Common myeloid progenitor, CD34-positive (primary cell): ENCODE measurements at regions not wholly inside any gene's neighbourhood (a gene's known extent, or its start where the extent isn't known, plus 50 kb on each side); places are given as distances from the start of the nearest gene placed in this dataset.

Experiments
- CTCF ChIA-PET: fragments of 350-600 bp; sonication (Branson Sonifier 250); formaldehyde crosslinking; loops from one replicate; lab custom pipeline; 2021; ENCODE audit warnings: antibody characterized with exemption; lab: Charles Lee
- POLR2A ChIA-PET: fragments of 350-600 bp; sonication (Branson Sonifier 250); formaldehyde crosslinking; loops from one replicate; lab custom pipeline; 2021; ENCODE audit warnings: antibody characterized with exemption; lab: Charles Lee
- DNase-seq, 3 donors: peaks; one replicate each; pipeline versions ENCODE4 v3.0.0 to v3.0.0-alpha.2; 2013
- H3K27ac ChIP-seq, 2 experiments: 1 replicate in 1 of 2; 2 replicates in 1 of 2; pipeline ENCODE4 v1.7.0; 2013; ENCODE audit warnings: inconsistent platforms in 2 of 2, low read length in 2 of 2, mild to moderate bottlenecking in 2 of 2, low read depth in 1 of 2, moderate library complexity in 1 of 2; ENCODE audit not compliant: severe bottlenecking in 2 of 2, insufficient read depth in 1 of 2, poor library complexity in 1 of 2
- H3K27me3 ChIP-seq, 5 experiments: replicated peaks in 2 of 5; 1 replicate in 3 of 5; 2 replicates in 2 of 5; pipeline versions ENCODE4 v1.6.1 to v1.7.0; 2013; ENCODE audit warnings: low read length in 4 of 5, mild to moderate bottlenecking in 2 of 5, moderate library complexity in 2 of 5, inconsistent platforms in 1 of 5; ENCODE audit not compliant: insufficient read depth in 5 of 5, control insufficient read depth in 4 of 5
- H3K36me3 ChIP-seq, 4 experiments: 1 replicate in 2 of 4; 2 replicates in 2 of 4; pipeline versions ENCODE4 v1.6.1 to v1.7.0; 2013; ENCODE audit warnings: low read length in 3 of 4, control low read depth in 1 of 4, mild to moderate bottlenecking in 1 of 4; ENCODE audit not compliant: control insufficient read depth in 4 of 4, insufficient read depth in 4 of 4
- H3K4me1 ChIP-seq, 4 experiments: 1 replicate in 3 of 4; 2 replicates in 1 of 4; pipeline versions ENCODE4 v1.6.1 to v1.7.1; 2013; ENCODE audit warnings: low read length in 3 of 4, mild to moderate bottlenecking in 3 of 4, control low read depth in 1 of 4, inconsistent platforms in 1 of 4, moderate library complexity in 1 of 4; ENCODE audit not compliant: control insufficient read depth in 4 of 4, insufficient read depth in 4 of 4; ENCODE audit errors: control extremely low read depth in 1 of 4
- H3K4me3 ChIP-seq, 7 experiments: 1 replicate in 4 of 7; 2 replicates in 3 of 7; pipeline versions ENCODE4 v1.5.1 to v1.7.0; 2013; ENCODE audit warnings: mild to moderate bottlenecking in 7 of 7, low read length in 6 of 7, moderate library complexity in 6 of 7, inconsistent platforms in 2 of 7, low read depth in 2 of 7, control low read depth in 1 of 7; ENCODE audit not compliant: insufficient read depth in 4 of 7, control insufficient read depth in 1 of 7; ENCODE audit errors: extremely low read depth in 1 of 7
- H3K9me3 ChIP-seq, 5 experiments: 1 replicate in 4 of 5; 2 replicates in 1 of 5; pipeline versions ENCODE4 v1.6.1 to v1.7.1; 2013; ENCODE audit warnings: low read length in 4 of 5, mild to moderate bottlenecking in 2 of 5, inconsistent platforms in 1 of 5, low read depth in 1 of 5, moderate library complexity in 1 of 5; ENCODE audit not compliant: control insufficient read depth in 4 of 5, insufficient read depth in 2 of 5; ENCODE audit errors: control extremely low read depth in 1 of 5
- WGBS: methylation state at CpG from one replicate; pipeline ENCODE4 v1.1.5; 2013; ENCODE audit not compliant: insufficient coverage; 5-methylcytosine and 5-hydroxymethylcytosine counted together

GRCh38 chr10:78764436-78764835 lies 304.3 kb upstream of the ZMIZ1 start:
- Histone ChIP-seq H3K27me3 (no peaks in the 10 kb centered on the region), H3K27ac (no peak overlapping the region), H3K4me1 (peaks cover 0 to 37% (median 7%) of the 10 kb centered on the region in 4 experiments), H3K9me3 (no peaks in the 10 kb centered on the region), H3K36me3 (no peaks in the 10 kb centered on the region), H3K4me3 (no peak overlapping the region)
- WGBS: 50% methylated on average over 4 of the region's 5 CpGs
- ChIA-PET CTCF (no interaction called here), POLR2A (no interaction called here)
- no peak for DNase-seq

GRCh38 chr10:78764846-78765430 lies 303.8 kb upstream of the ZMIZ1 start:
- Histone ChIP-seq H3K27ac (no peak overlapping the region), H3K4me3 (no peak overlapping the region), H3K36me3 (no peaks in the 10 kb centered on the region), H3K27me3 (no peaks in the 10 kb centered on the region), H3K9me3 (no peaks in the 10 kb centered on the region), H3K4me1 (peaks cover 0 to 37% (median 7%) of the 10 kb centered on the region in 4 experiments)
- ChIA-PET CTCF (no interaction called here), POLR2A (no interaction called here)
- WGBS: 100% methylated on average over 4 of the region's 4 CpGs
- DNase-seq: no peak

- no peaks in the 10 kb centered on the region for H3K36me3 ChIP-seq
- DNase-seq: no peak
- 96% methylated on average over 11 of the region's 16 CpGs for WGBS
- ChIA-PET CTCF (no interaction called here), POLR2A (no interaction called here)
- H3K4me3 ChIP-seq: no peak overlapping the region
- no peaks in the 10 kb centered on the region for H3K27me3 ChIP-seq
- H3K4me1 ChIP-seq: peaks cover 0 to 37% (median 7%) of the 10 kb centered on the region in 4 experiments
- H3K9me3 ChIP-seq: no peaks in the 10 kb centered on the region
- no peak overlapping the region for H3K27ac ChIP-seq
Measured at GRCh38 chr10:78765726-78766335, 302.9 kb upstream of the ZMIZ1 start.

GRCh38 chr10:78766603-78767002 lies 302.2 kb upstream of the ZMIZ1 start:
- no peak for DNase-seq
- WGBS: 100% methylated on average over 4 of the region's 4 CpGs
- Histone ChIP-seq H3K4me1 (peaks cover 0 to 37% (median 7%) of the 10 kb centered on the region in 4 experiments), H3K9me3 (no peaks in the 10 kb centered on the region), H3K4me3 (no peak overlapping the region), H3K27me3 (no peaks in the 10 kb centered on the region), H3K27ac (no peak overlapping the region), H3K36me3 (no peaks in the 10 kb centered on the region)
- POLR2A ChIA-PET: no interaction called here
- CTCF ChIA-PET: no interaction called here

- H3K4me1 ChIP-seq: peaks cover 0 to 32% (median 7%) of the 10 kb centered on the region in 4 experiments
- no peaks in the 10 kb centered on the region for H3K36me3 ChIP-seq
- H3K27ac ChIP-seq: no peak overlapping the region
- WGBS: 100% methylated on average over 5 of the region's 14 CpGs
- DNase-seq: no peak
- no peak overlapping the region for H3K4me3 ChIP-seq
- no peaks in the 10 kb centered on the region for H3K27me3 ChIP-seq
- POLR2A ChIA-PET: no interaction called here
- H3K9me3 ChIP-seq: no peaks in the 10 kb centered on the region
- CTCF ChIA-PET: no interaction called here
Measured at GRCh38 chr10:78768041-78768835, 300.5 kb upstream of the ZMIZ1 start.

- Histone ChIP-seq H3K4me1 (peaks cover 0 to 27% (median 7%) of the 10 kb centered on the region in 4 experiments), H3K4me3 (no peak overlapping the region), H3K27ac (no peak overlapping the region), H3K9me3 (no peaks in the 10 kb centered on the region), H3K27me3 (no peaks in the 10 kb centered on the region), H3K36me3 (no peaks in the 10 kb centered on the region)
- CTCF ChIA-PET: no interaction called here
- 33% methylated on average over 3 of the region's 5 CpGs for WGBS
- POLR2A ChIA-PET: no interaction called here
- DNase-seq: peak in 2 of 3 donors; percentile 56 to 61
Measured at GRCh38 chr10:78768876-78769275, 299.9 kb upstream of the ZMIZ1 start.

- peaks cover 0 to 20% (median 4%) of the 10 kb centered on the region in 4 experiments for H3K4me1 ChIP-seq
- CTCF ChIA-PET: no interaction called here
- no peaks in the 10 kb centered on the region for H3K36me3 ChIP-seq
- H3K9me3 ChIP-seq: no peaks in the 10 kb centered on the region
- no peak for DNase-seq
- POLR2A ChIA-PET: no interaction called here
- WGBS: 96% methylated on average over 5 of the region's 5 CpGs
- no peak overlapping the region for H3K4me3 ChIP-seq
- no peaks in the 10 kb centered on the region for H3K27me3 ChIP-seq
- no peak overlapping the region for H3K27ac ChIP-seq
Measured at GRCh38 chr10:78769526-78769925, 299.2 kb upstream of the ZMIZ1 start.
